ENCODE measurements at regions not wholly inside any gene's neighbourhood (a gene's known extent, or its start where the extent isn't known, plus 50 kb on each side); places are given as distances from the start of the nearest gene placed in this dataset.

DNA sequence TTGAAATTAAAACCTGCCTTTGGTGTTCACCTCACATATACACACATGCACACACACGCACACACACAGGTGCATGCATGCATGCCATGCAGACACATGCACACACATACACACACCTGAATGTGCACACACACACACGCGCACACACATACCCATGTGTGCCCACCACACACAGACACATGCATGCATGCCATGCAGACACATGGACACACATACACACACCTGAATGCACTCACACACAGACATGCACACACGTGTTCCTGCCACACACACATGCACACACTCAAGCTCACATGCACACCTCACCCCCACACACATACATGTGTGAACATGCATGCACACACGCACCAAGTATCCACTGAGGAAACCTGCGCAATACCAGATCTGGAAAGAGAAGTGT, 136.4 kb downstream of the KLF6 start:
- H3K27ac ChIP-seq (ENCODE audit: low read depth, low read length): no peak overlapping the region
- no peaks in the 10 kb centered on the region for H3K9me3 ChIP-seq (ENCODE audit: control insufficient read depth, insufficient read depth, low read length)
- no peaks in the 10 kb centered on the region for H3K4me1 ChIP-seq (ENCODE audit: control insufficient read depth, low read length)
- no peaks in the 10 kb centered on the region for H3F3A ChIP-seq (ENCODE audit: control insufficient read depth, insufficient read depth)
- no peaks in the 10 kb centered on the region for H3K9me2 ChIP-seq (replicated peaks; ENCODE audit: control insufficient read depth, low read length)
- no peaks in the 10 kb centered on the region for H3K79me2 ChIP-seq (ENCODE audit: control insufficient read depth, low read length)
- H3K36me3 ChIP-seq (ENCODE audit: control insufficient read depth, low read length): no peaks in the 10 kb centered on the region
- no peak for TF ChIP-seq EZH2phosphoT487 (IDR thresholded peaks at IDR 0.05; ENCODE audit: borderline replicate concordance, low read length)
- TF ChIP-seq, protein P1, sequence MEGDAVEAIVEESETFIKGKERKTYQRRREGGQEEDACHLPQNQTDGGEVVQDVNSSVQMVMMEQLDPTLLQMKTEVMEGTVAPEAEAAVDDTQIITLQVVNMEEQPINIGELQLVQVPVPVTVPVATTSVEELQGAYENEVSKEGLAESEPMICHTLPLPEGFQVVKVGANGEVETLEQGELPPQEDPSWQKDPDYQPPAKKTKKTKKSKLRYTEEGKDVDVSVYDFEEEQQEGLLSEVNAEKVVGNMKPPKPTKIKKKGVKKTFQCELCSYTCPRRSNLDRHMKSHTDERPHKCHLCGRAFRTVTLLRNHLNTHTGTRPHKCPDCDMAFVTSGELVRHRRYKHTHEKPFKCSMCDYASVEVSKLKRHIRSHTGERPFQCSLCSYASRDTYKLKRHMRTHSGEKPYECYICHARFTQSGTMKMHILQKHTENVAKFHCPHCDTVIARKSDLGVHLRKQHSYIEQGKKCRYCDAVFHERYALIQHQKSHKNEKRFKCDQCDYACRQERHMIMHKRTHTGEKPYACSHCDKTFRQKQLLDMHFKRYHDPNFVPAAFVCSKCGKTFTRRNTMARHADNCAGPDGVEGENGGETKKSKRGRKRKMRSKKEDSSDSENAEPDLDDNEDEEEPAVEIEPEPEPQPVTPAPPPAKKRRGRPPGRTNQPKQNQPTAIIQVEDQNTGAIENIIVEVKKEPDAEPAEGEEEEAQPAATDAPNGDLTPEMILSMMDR (IDR thresholded peaks at IDR 0.05; ENCODE audit: low read depth, low read length, poor library complexity, severe bottlenecking): no peak
- no peaks in the 10 kb centered on the region for H3K27me3 ChIP-seq (ENCODE audit: control insufficient read depth, low read length)
- no peaks in the 10 kb centered on the region for H4K20me1 ChIP-seq (ENCODE audit: control insufficient read depth, insufficient read depth, low read depth, low read length)
- no peak overlapping the region for H3K4me2 ChIP-seq (ENCODE audit: low read length)
- H3K4me3 ChIP-seq (ENCODE audit: low read length): no peak overlapping the region

DNA sequence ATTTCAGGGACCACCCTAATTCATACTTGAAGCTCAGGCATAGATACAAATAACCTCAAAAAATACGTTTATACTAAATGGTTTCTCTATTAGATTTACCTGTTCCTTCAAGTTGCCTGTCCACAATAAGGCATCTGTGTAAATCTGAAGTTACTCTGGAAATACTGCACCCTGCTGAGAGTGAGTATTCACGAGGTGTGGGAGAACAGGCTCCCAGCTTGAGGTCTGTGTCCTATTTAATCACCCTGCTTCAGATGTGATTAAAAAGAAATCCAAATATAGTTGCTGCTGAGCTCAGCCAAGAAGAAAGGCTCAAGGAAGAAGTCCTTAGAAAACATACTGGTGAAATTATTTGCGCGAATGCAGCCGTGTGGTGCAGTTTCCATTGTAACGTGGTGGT, 136.8 kb downstream of the KLF6 start:
- Histone ChIP-seq H3F3A (ENCODE audit: control insufficient read depth, insufficient read depth) (no peaks in the 10 kb centered on the region), H3K9me2 (replicated peaks; ENCODE audit: control insufficient read depth, low read length) (no peaks in the 10 kb centered on the region), H3K27me3 (ENCODE audit: control insufficient read depth, low read length) (no peaks in the 10 kb centered on the region), H3K4me3 (ENCODE audit: low read length) (no peak overlapping the region), H3K36me3 (ENCODE audit: control insufficient read depth, low read length) (no peaks in the 10 kb centered on the region), H4K20me1 (ENCODE audit: control insufficient read depth, insufficient read depth, low read depth, low read length) (no peaks in the 10 kb centered on the region), H3K4me1 (ENCODE audit: control insufficient read depth, low read length) (no peaks in the 10 kb centered on the region), H3K27ac (ENCODE audit: low read depth, low read length) (no peak overlapping the region), H3K79me2 (ENCODE audit: control insufficient read depth, low read length) (no peaks in the 10 kb centered on the region), H3K9me3 (ENCODE audit: control insufficient read depth, insufficient read depth, low read length) (no peaks in the 10 kb centered on the region), H3K4me2 (ENCODE audit: low read length) (no peak overlapping the region)
- TF ChIP-seq, protein P1 (IDR thresholded peaks at IDR 0.05; ENCODE audit: low read depth, low read length, poor library complexity, severe bottlenecking): no peak
- TF ChIP-seq EZH2phosphoT487 (IDR thresholded peaks at IDR 0.05; ENCODE audit: borderline replicate concordance, low read length): no peak

DNA sequence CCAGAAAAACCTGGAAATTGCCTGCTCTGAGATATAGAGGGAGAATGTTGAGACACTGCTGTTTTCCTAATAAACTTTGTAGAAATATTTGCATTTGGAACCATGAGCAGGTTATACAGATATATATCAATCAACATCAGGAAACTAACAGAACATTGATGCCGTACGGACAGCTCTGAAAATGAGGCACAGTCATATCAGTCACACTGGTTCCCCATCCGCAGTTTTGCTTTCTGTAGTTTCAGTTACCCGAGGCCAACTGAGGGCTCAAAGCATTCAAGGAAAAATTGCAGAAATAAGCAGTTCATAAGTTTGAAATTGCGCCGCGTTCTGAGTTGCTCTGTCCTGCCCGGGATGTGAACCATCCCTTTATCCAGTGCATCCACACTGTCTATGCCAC, 137.9 kb downstream of the KLF6 start:
- Histone ChIP-seq H3F3A (ENCODE audit: control insufficient read depth, insufficient read depth) (no peaks in the 10 kb centered on the region), H3K79me2 (ENCODE audit: control insufficient read depth, low read length) (no peaks in the 10 kb centered on the region), H4K20me1 (ENCODE audit: control insufficient read depth, insufficient read depth, low read depth, low read length) (no peaks in the 10 kb centered on the region), H3K9me3 (ENCODE audit: control insufficient read depth, insufficient read depth, low read length) (no peaks in the 10 kb centered on the region; the same call in 1 of the 2 replicates), H3K4me2 (ENCODE audit: low read length) (no peak overlapping the region), H3K36me3 (ENCODE audit: control insufficient read depth, low read length) (no peaks in the 10 kb centered on the region), H3K4me1 (ENCODE audit: control insufficient read depth, low read length) (no peaks in the 10 kb centered on the region), H3K9me2 (replicated peaks; ENCODE audit: control insufficient read depth, low read length) (no peaks in the 10 kb centered on the region), H3K27ac (ENCODE audit: low read depth, low read length) (no peak overlapping the region), H3K4me3 (ENCODE audit: low read length) (no peak overlapping the region), H3K27me3 (ENCODE audit: control insufficient read depth, low read length) (no peaks in the 10 kb centered on the region)
- TF ChIP-seq, protein P1 (IDR thresholded peaks at IDR 0.05; ENCODE audit: low read depth, low read length, poor library complexity, severe bottlenecking): no peak
- TF ChIP-seq EZH2phosphoT487 (IDR thresholded peaks at IDR 0.05; ENCODE audit: borderline replicate concordance, low read length): no peak

DNA sequence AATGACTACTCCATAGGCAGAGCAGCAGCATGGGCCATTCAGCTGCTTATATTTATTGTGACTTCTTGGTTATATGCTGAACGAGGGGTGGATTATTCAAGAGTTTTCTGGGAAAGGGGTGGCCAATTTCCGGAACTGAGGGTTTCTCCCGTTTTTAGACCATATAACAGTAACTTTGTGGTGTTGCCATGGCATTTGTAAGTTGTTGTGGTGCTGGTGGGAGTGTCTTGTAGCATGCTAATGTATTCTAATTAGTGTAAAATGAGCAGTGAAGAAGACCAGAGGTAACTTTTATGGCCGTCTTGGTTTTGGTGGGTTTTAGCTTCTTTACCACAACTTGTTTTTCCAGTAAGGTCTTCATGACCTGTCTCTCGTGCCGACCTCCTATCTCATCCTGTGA, 139.6 kb downstream of the KLF6 start:
- TF ChIP-seq, protein P1 (IDR thresholded peaks at IDR 0.05; ENCODE audit: low read depth, low read length, poor library complexity, severe bottlenecking): no peak
- no peak for TF ChIP-seq EZH2phosphoT487 (IDR thresholded peaks at IDR 0.05; ENCODE audit: borderline replicate concordance, low read length)
- Histone ChIP-seq H3K9me2 (replicated peaks; ENCODE audit: control insufficient read depth, low read length) (no peaks in the 10 kb centered on the region), H3K79me2 (ENCODE audit: control insufficient read depth, low read length) (no peaks in the 10 kb centered on the region), H4K20me1 (ENCODE audit: control insufficient read depth, insufficient read depth, low read depth, low read length) (no peaks in the 10 kb centered on the region), H3F3A (ENCODE audit: control insufficient read depth, insufficient read depth) (no peaks in the 10 kb centered on the region), H3K27me3 (ENCODE audit: control insufficient read depth, low read length) (no peaks in the 10 kb centered on the region), H3K4me2 (ENCODE audit: low read length) (no peak overlapping the region), H3K4me3 (ENCODE audit: low read length) (no peak overlapping the region), H3K9me3 (ENCODE audit: control insufficient read depth, insufficient read depth, low read length) (no peaks in the 10 kb centered on the region; the same call in 1 of the 2 replicates), H3K27ac (ENCODE audit: low read depth, low read length) (no peak overlapping the region), H3K36me3 (ENCODE audit: control insufficient read depth, low read length) (no peaks in the 10 kb centered on the region), H3K4me1 (ENCODE audit: control insufficient read depth, low read length) (no peaks in the 10 kb centered on the region)
